Astrocyte of the cerebellum (primary cell): ENCODE measurements at regions not wholly inside any gene's neighbourhood (a gene's known extent, or its start where the extent isn't known, plus 50 kb on each side); places are given as distances from the start of the nearest gene placed in this dataset.

Experiments
- DNase-seq: peaks from one replicate; pipeline ENCODE4 v3.0.0-alpha.2; 2011; ENCODE audit warnings: low read depth
- H3K4me3 ChIP-seq: 2 replicates; pipeline ENCODE4 v1.5.1; 2011; ENCODE audit warnings: mild to moderate bottlenecking, low read depth, low read length, moderate library complexity
- in situ Hi-C: cut with HindIII; loops from 2 replicates; pipeline ENCODE4 v1.10.0; 2017; ENCODE audit warnings: low sequenced_read_pairs
- TF ChIP-seq, protein P1 (sequence below): IDR thresholded peaks from 2 replicates; pipeline ENCODE4 v1.5.1; 2012; ENCODE audit warnings: low read length, low read depth, moderate library complexity, mild to moderate bottlenecking; ENCODE audit errors: missing control alignments

DNA sequence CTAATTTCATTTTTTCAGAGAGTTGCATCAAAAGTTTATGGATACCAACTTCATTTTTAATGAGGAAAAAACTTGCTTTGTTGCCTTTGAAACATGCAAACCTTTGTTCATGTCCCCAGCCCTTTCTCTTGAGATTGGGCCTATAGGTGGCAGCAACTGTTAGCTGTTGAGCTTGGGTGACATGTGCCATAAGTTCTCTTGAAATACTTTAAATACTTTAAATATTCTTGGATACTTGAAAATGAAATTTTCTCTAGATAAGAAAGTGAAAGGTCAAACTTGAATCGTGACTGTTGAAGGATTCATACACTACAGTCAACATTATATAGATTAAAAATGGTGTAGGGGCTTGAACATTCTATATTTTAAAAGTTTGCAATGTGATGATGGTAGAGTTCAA lies 294.9 kb downstream of the NDFIP2 start:
- no peak overlapping the region for H3K4me3 ChIP-seq
- peak; percentile 63 for DNase-seq
- TF ChIP-seq, protein P1, sequence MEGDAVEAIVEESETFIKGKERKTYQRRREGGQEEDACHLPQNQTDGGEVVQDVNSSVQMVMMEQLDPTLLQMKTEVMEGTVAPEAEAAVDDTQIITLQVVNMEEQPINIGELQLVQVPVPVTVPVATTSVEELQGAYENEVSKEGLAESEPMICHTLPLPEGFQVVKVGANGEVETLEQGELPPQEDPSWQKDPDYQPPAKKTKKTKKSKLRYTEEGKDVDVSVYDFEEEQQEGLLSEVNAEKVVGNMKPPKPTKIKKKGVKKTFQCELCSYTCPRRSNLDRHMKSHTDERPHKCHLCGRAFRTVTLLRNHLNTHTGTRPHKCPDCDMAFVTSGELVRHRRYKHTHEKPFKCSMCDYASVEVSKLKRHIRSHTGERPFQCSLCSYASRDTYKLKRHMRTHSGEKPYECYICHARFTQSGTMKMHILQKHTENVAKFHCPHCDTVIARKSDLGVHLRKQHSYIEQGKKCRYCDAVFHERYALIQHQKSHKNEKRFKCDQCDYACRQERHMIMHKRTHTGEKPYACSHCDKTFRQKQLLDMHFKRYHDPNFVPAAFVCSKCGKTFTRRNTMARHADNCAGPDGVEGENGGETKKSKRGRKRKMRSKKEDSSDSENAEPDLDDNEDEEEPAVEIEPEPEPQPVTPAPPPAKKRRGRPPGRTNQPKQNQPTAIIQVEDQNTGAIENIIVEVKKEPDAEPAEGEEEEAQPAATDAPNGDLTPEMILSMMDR: peak; percentile 72
- in situ Hi-C loops: loop anchor here (25.0 kb wide), 1 partner anchor 561 kb away; the partner anchor contains the start of gene SPRY2

DNA sequence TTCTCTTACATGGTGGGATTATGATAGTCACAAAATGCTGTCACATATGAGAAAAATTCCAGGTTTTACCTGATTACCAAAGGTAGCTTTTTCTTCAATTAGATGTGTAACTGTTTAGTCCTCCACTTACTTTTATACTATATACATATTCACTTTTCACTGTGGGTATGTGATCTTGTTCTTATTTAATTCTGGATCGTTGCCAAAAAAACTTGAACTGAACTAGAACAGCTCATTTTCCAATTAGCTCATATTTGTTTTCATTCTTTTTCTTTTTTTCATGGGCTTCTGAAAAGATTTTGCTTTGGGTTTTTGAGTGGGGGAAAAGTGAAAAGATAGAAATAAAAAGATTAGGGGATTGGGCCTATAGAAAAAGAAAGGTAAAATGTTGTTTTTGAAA lies 291.9 kb downstream of the NDFIP2 start:
- DNase-seq: no peak
- H3K4me3 ChIP-seq: no peak overlapping the region
- in situ Hi-C loops: no loop called here
- TF ChIP-seq, protein P1: no peak

DNA sequence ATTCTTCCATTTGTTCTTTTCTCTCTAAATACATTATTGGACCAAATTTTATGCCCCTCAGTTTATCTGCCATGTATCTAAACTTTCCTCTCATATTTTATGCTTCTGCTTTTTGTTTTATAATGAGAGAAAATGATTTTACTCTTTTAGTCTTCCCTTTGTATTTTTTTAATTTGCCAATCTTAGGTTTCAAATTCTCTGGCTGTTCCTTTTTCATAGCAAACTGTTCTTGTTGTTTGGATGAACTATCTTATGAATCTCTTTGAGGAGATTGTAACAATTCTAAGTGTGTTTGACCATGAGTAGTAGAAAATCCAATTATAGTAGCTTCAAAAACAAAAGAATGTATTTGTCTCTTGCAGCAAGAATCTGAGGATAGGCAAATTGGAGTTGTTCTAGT lies 290.5 kb downstream of the NDFIP2 start:
- no peak for DNase-seq
- in situ Hi-C loops: no loop called here
- TF ChIP-seq, protein P1: no peak
- H3K4me3 ChIP-seq: no peak overlapping the region

DNA sequence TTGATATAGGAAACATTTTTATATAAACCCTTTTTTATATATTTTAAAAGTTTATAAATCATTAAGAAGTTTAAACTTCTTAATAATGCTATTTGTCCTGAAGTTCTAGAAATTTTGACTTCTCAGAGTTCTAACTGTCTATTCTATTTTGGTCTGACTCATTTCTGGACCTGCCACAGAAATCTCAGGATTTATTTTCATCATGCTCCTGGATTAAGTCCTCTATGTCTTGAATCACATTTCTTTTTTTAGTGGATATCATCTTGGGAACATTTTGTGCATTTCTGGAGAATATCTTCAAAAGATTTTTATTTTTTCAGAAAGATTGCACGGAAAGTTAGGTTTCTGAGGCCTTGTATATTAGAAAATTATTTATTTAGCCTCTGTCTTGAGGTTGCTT lies 289.1 kb downstream of the NDFIP2 start:
- H3K4me3 ChIP-seq: no peak overlapping the region
- TF ChIP-seq, protein P1: no peak
- DNase-seq: no peak
- in situ Hi-C loops: no loop called here

DNA sequence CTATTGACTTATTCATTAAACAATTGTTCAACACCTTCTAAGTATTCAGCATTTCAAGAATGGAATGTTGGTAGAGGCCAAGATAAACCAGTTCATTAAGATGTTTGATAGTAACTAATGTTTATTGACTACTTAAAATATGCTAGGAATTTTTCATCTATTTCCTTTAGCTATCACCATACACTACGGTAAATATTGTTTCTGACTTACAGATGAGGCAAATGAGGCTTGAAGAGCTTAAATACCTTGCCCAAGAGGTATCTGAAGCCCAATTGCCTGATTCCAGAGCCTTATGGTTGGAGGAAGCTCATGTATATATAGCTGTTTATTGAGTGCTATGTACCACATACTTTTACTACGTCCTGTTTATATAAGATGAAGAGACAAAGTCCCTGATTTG lies 286.2 kb downstream of the NDFIP2 start:
- peak; percentile 8 for DNase-seq
- H3K4me3 ChIP-seq: no peak overlapping the region
- in situ Hi-C loops: no loop called here
- TF ChIP-seq, protein P1: no peak

DNA sequence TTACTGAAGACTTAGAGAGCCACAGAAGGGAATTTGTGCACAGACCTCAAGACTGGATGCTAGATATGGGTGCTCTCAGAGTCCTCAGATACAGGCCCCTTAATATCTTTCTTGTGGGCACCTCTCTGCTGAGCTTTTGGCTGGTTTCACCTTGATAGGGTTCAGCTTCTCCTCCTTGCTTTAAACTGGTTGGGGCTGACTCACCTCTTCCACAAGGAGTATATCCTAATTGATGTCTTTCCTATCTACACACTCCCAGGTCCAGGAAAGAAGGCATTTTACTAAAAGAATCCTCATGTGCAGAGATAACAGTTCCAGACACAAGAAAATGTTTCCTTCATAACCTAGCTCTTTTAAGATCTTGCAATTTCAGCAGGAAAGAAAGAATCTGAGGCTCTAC lies 284.4 kb downstream of the NDFIP2 start:
- TF ChIP-seq, protein P1: no peak
- no peak overlapping the region for H3K4me3 ChIP-seq
- in situ Hi-C loops: no loop called here
- DNase-seq: no peak
